ENCODE measurements at regions not wholly inside any gene's neighbourhood (a gene's known extent, or its start where the extent isn't known, plus 50 kb on each side); places are given as distances from the start of the nearest gene placed in this dataset.

GRCh38 chr7:114150689-114151088, 231.9 kb upstream of the PPP1R3A start:
- no peak for TF ChIP-seq CTCF (conservative IDR thresholded peaks at IDR 0.05; ENCODE audit: low read depth, low read length)
- TF ChIP-seq EZH2 (IDR thresholded peaks at IDR 0.05; ENCODE audit: low read length, unreplicated experiment): no peak
- TF ChIP-seq EZH2phosphoT487 (IDR thresholded peaks at IDR 0.05; ENCODE audit: borderline replicate concordance, low read length): no peak
